ENCODE measurements at regions not wholly inside any gene's neighbourhood (a gene's known extent, or its start where the extent isn't known, plus 50 kb on each side); places are given as distances from the start of the nearest gene placed in this dataset.

DNA sequence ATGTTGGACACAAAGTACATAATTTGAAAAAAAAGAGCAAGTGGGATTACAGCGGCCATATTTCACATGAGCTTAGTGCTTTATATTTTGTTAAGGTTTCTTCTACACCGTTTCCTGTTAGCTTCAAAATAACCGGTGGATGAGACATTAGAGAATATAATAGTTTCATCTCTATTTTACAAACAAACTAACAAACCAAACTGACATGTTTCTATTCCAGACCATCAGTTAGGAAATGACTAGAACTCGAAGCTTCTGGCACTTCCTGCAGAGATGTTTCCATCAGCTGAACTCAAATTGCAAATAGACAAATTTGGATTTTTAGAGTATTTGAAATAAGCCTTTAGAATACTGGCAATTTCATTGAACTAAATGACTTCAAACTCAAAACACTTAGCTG lies 86.5 kb downstream of the MTRR start:
- TF ChIP-seq, protein P1, sequence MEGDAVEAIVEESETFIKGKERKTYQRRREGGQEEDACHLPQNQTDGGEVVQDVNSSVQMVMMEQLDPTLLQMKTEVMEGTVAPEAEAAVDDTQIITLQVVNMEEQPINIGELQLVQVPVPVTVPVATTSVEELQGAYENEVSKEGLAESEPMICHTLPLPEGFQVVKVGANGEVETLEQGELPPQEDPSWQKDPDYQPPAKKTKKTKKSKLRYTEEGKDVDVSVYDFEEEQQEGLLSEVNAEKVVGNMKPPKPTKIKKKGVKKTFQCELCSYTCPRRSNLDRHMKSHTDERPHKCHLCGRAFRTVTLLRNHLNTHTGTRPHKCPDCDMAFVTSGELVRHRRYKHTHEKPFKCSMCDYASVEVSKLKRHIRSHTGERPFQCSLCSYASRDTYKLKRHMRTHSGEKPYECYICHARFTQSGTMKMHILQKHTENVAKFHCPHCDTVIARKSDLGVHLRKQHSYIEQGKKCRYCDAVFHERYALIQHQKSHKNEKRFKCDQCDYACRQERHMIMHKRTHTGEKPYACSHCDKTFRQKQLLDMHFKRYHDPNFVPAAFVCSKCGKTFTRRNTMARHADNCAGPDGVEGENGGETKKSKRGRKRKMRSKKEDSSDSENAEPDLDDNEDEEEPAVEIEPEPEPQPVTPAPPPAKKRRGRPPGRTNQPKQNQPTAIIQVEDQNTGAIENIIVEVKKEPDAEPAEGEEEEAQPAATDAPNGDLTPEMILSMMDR (IDR thresholded peaks at IDR 0.05; ENCODE audit: poor library complexity, severe bottlenecking), result no peak
- TF ChIP-seq POLR2AphosphoS5 (IDR thresholded peaks at IDR 0.05), result no peak
- TF ChIP-seq TAF1 (IDR thresholded peaks at IDR 0.05; ENCODE audit: low read depth), result no peak

All from neural cell (in vitro differentiated cells).